ENCODE measurements at regions not wholly inside any gene's neighbourhood (a gene's known extent, or its start where the extent isn't known, plus 50 kb on each side); places are given as distances from the start of the nearest gene placed in this dataset.

GRCh38 chr10:35942057-35942456, 300.0 kb upstream of the FZD8 start:
- TF ChIP-seq, protein P1, sequence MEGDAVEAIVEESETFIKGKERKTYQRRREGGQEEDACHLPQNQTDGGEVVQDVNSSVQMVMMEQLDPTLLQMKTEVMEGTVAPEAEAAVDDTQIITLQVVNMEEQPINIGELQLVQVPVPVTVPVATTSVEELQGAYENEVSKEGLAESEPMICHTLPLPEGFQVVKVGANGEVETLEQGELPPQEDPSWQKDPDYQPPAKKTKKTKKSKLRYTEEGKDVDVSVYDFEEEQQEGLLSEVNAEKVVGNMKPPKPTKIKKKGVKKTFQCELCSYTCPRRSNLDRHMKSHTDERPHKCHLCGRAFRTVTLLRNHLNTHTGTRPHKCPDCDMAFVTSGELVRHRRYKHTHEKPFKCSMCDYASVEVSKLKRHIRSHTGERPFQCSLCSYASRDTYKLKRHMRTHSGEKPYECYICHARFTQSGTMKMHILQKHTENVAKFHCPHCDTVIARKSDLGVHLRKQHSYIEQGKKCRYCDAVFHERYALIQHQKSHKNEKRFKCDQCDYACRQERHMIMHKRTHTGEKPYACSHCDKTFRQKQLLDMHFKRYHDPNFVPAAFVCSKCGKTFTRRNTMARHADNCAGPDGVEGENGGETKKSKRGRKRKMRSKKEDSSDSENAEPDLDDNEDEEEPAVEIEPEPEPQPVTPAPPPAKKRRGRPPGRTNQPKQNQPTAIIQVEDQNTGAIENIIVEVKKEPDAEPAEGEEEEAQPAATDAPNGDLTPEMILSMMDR (IDR thresholded peaks at IDR 0.05): no peak
- TF ChIP-seq POLR2AphosphoS5 (IDR thresholded peaks at IDR 0.05): no peak
